GM12875 (cell line): ENCODE measurements at regions not wholly inside any gene's neighbourhood (a gene's known extent, or its start where the extent isn't known, plus 50 kb on each side); places are given as distances from the start of the nearest gene placed in this dataset.
A peak's percentile ranks its signal among the peaks of the same experiment; 100 is the strongest.

Experiments used
- H3K4me3 ChIP-seq: one replicate; pipeline ENCODE4 v1.5.1; 2011; ENCODE audit warnings: low read depth, low read length, control low read depth
- CTCF ChIP-seq: IDR thresholded peaks from 2 replicates; pipeline ENCODE4 v1.5.1; 2011; ENCODE audit warnings: low read depth, mild to moderate bottlenecking, control low read depth, inconsistent platforms, low read length, moderate library complexity, borderline replicate concordance; ENCODE audit not compliant: insufficient read depth

GRCh38 chr1:168443356-168443755 lies 100.4 kb downstream of the XCL2 start:
- TF ChIP-seq CTCF: no peak

GRCh38 chr1:168442931-168443330 lies 100.9 kb downstream of the XCL2 start:
- no peak overlapping the region for H3K4me3 ChIP-seq
- no peak for TF ChIP-seq CTCF

More at GRCh38 chr1:168443356-168443755, 100.4 kb downstream of the XCL2 start:
- H3K4me3 ChIP-seq: no peak overlapping the region

- no peak overlapping the region for H3K4me3 ChIP-seq
- no peak for TF ChIP-seq CTCF
These were observed 102.1 kb downstream of the XCL2 start for GRCh38 chr1:168441745-168442144.

- TF ChIP-seq CTCF: peak; percentile 72
- no peak overlapping the region for H3K4me3 ChIP-seq
These were observed 104.1 kb downstream of the XCL2 start for GRCh38 chr1:168439456-168440375.

- no peak for TF ChIP-seq CTCF
- H3K4me3 ChIP-seq: no peak overlapping the region
These were observed 105.2 kb downstream of the XCL2 start for GRCh38 chr1:168438626-168439025.

- TF ChIP-seq CTCF: no peak
- H3K4me3 ChIP-seq: no peak overlapping the region
These were observed 106.0 kb downstream of the XCL2 start for GRCh38 chr1:168437821-168438220.

- no peak for TF ChIP-seq CTCF
These were observed 108.4 kb downstream of the XCL2 start for GRCh38 chr1:168435439-168435838.

More at GRCh38 chr1:168435439-168435838, 108.4 kb downstream of the XCL2 start:
- no peak overlapping the region for H3K4me3 ChIP-seq
